Stomach smooth muscle (tissue), 2 donors: ENCODE measurements at regions not wholly inside any gene's neighbourhood (a gene's known extent, or its start where the extent isn't known, plus 50 kb on each side); places are given as distances from the start of the nearest gene placed in this dataset.

Source experiments
- H3K27ac ChIP-seq: one replicate; pipeline ENCODE4 v1.7.0; 2013; ENCODE audit warnings: mild to moderate bottlenecking, low read length, inconsistent platforms
- H3K27me3 ChIP-seq, 2 donors: one replicate each; pipeline ENCODE4 v1.7.0; 2013; ENCODE audit warnings: low read length in 2 of 2; ENCODE audit not compliant: insufficient read depth in 2 of 2, control insufficient read depth in 1 of 2
- H3K36me3 ChIP-seq, 2 donors: one replicate each; pipeline ENCODE4 v1.7.0; 2013; ENCODE audit warnings: low read length in 2 of 2; ENCODE audit not compliant: control insufficient read depth in 2 of 2, insufficient read depth in 2 of 2
- H3K4me1 ChIP-seq: one replicate; pipeline ENCODE4 v1.7.0; 2013; ENCODE audit warnings: low read length; ENCODE audit not compliant: control insufficient read depth, insufficient read depth
- H3K4me3 ChIP-seq, 2 donors: one replicate each; pipeline ENCODE4 v1.7.0; 2013; ENCODE audit warnings: low read length in 2 of 2
- H3K9ac ChIP-seq, 2 donors: one replicate each; pipeline ENCODE4 v1.7.0; 2013; ENCODE audit warnings: low read length in 2 of 2, mild to moderate bottlenecking in 1 of 2
- H3K9me3 ChIP-seq, 2 donors: one replicate each; pipeline ENCODE4 v1.7.0; 2013; ENCODE audit warnings: low read length in 2 of 2; ENCODE audit not compliant: control insufficient read depth in 2 of 2
- donor health status: healthy.
- donor health status: Pancreatic carcinoma.

GRCh38 chr5:45195026-45195425 lies 386.3 kb downstream of the MRPS30 start:
- H3K27ac ChIP-seq = no peak overlapping the region
- no peak overlapping the region for H3K4me3 ChIP-seq
- H3K9ac ChIP-seq = no peak overlapping the region
- H3K9me3 ChIP-seq = no peaks in the 10 kb centered on the region
- H3K4me1 ChIP-seq = no peaks in the 10 kb centered on the region
- no peaks in the 10 kb centered on the region for H3K27me3 ChIP-seq
- no peaks in the 10 kb centered on the region for H3K36me3 ChIP-seq
